ENCODE measurements at regions not wholly inside any gene's neighbourhood (a gene's known extent, or its start where the extent isn't known, plus 50 kb on each side); places are given as distances from the start of the nearest gene placed in this dataset.

DNA sequence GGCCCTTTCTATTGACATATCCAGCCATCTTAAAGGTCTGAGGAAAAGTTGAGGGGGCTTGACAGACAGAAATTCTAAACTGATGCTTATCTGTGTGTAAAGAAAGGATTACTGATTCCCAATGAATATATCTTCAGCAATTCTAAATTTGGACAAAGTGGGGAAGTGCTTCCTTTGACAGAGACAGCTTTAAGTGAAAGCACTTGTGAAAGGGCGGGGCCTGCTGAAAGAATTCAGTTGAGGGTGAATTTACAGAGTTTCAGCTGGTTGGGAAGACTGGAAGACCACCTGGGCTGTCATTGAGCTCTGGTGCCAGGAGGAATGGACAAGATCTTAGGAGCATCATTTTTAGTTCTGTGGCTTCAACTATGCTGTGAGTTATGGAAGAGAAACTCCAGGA lies 412.5 kb upstream of the OR4E1 start:
- Histone ChIP-seq H3K27me3 (ENCODE audit: control insufficient read depth, insufficient read depth, low read length) (no peaks in the 10 kb centered on the region), H3K27ac (ENCODE audit: low read depth, low read length) (no peak overlapping the region), H3K9me3 (ENCODE audit: control insufficient read depth, insufficient read depth, low read length) (no peaks in the 10 kb centered on the region), H3K4me3 (ENCODE audit: low read depth, low read length) (no peak overlapping the region)
- TF ChIP-seq, protein P1, sequence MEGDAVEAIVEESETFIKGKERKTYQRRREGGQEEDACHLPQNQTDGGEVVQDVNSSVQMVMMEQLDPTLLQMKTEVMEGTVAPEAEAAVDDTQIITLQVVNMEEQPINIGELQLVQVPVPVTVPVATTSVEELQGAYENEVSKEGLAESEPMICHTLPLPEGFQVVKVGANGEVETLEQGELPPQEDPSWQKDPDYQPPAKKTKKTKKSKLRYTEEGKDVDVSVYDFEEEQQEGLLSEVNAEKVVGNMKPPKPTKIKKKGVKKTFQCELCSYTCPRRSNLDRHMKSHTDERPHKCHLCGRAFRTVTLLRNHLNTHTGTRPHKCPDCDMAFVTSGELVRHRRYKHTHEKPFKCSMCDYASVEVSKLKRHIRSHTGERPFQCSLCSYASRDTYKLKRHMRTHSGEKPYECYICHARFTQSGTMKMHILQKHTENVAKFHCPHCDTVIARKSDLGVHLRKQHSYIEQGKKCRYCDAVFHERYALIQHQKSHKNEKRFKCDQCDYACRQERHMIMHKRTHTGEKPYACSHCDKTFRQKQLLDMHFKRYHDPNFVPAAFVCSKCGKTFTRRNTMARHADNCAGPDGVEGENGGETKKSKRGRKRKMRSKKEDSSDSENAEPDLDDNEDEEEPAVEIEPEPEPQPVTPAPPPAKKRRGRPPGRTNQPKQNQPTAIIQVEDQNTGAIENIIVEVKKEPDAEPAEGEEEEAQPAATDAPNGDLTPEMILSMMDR (IDR thresholded peaks at IDR 0.05; ENCODE audit: low read depth, low read length): no peak
- CTCF ChIA-PET: interaction anchor here (0.9 to 1.5 kb wide), 2 partner anchors 12 to 26 kb away, joined by 3 to 5 read pairs; no protein-coding TSS in a partner anchor
- POLR2A ChIA-PET: no interaction called here
- no peak for DNase-seq (ENCODE audit: low read depth, low spot score)

DNA sequence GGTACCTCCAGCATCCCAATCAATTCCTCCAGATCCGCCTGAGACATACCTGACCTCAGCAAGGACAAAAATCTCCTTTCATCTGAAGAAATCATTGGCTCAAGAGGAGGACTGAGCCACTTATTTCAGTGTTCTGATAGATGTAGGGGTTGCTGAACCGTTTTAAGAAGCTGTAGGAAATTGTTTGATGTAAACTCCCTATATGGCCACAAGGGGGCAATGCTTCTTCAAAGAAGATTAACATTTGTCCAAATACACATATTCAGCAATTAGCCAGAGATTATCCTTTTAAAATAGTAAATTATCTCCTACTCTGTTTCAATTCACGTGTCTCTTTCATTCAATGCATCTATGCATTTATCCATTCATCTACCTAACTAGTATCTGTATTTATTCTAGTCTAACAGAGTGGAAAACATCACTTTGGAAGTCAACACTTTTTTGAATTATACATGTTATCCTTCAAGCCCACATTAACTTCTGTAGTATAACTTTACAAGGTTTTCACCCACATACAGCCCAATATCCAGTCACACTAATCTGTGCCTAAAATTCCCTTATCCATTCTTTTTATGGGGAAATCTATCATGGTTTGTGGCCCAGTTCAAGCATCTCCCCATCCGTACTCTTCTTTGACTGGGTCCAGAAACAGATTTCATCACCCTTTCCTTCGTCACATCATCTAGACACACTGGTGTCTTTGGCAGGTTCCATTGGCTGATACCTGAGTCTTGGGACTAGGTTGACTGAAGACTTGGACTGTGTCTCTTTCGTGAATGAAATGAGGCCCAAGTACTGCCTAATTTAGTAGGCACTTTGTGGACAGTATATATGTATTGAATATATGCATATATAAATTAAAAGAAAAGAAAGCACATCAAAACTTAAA lies 411.0 kb upstream of the OR4E1 start:
- H3K27ac ChIP-seq (ENCODE audit: low read depth, low read length): no peak overlapping the region
- no peaks in the 10 kb centered on the region for H3K27me3 ChIP-seq (ENCODE audit: control insufficient read depth, insufficient read depth, low read length)
- H3K9me3 ChIP-seq (ENCODE audit: control insufficient read depth, insufficient read depth, low read length): no peaks in the 10 kb centered on the region
- POLR2A ChIA-PET: no interaction called here
- no peak overlapping the region for H3K4me3 ChIP-seq (ENCODE audit: low read depth, low read length)
- CTCF ChIA-PET: interaction anchor here (0.6 to 1.6 kb wide), 5 partner anchors 13 to 137 kb away, joined by 3 to 6 read pairs (median 4); no protein-coding TSS in a partner anchor
- DNase-seq (ENCODE audit: low read depth, low spot score): peak; percentile 29
- TF ChIP-seq, protein P1 (IDR thresholded peaks at IDR 0.05; ENCODE audit: low read depth, low read length): peak; percentile 72

DNA sequence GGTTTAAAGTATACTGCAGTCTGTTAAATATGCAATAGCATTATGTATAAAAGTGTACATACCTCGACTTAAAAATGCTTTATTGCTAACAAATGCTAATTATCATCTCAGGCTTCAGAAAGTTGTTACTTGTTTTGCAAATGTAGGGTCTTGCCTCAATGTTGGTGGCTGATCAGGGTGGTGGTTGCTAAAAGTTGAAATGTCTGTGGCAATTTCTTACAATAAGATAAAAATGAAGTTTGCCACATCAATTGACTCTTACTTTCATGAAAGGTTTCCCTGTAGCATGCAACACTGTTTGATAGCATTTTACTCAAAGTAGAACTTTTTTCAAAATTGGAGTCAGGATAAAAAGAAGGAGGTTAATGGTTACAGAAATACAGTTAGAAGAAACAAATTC lies 407.7 kb upstream of the OR4E1 start:
- no peak for DNase-seq (ENCODE audit: low read depth, low spot score)
- no peak overlapping the region for H3K4me3 ChIP-seq (ENCODE audit: low read depth, low read length)
- H3K27ac ChIP-seq (ENCODE audit: low read depth, low read length): no peak overlapping the region
- no peaks in the 10 kb centered on the region for H3K27me3 ChIP-seq (ENCODE audit: control insufficient read depth, insufficient read depth, low read length)
- ChIA-PET POLR2A (no interaction called here), CTCF (no interaction called here)
- TF ChIP-seq, protein P1 (IDR thresholded peaks at IDR 0.05; ENCODE audit: low read depth, low read length): no peak
- H3K9me3 ChIP-seq (ENCODE audit: control insufficient read depth, insufficient read depth, low read length): no peaks in the 10 kb centered on the region

DNA sequence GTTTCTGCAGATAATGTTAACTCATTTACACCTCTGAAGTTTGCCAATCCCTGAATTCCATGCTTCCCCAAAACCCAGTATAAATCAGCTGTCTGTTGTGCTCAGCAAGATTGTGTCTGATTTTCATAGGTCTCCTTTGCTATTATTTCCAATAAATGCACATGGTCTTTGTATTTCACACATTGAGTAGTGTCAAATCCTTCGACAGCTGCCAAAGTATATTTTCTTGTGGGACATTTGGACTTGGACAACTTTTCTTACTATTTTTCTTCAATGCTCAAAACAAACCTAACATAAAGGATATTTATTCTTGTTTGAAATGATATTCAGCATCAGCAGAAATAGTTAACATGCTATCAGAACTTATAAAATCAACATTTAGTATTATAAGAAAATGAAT lies 406.1 kb upstream of the OR4E1 start:
- POLR2A ChIA-PET: no interaction called here
- no peak for DNase-seq (ENCODE audit: low read depth, low spot score)
- TF ChIP-seq, protein P1 (IDR thresholded peaks at IDR 0.05; ENCODE audit: low read depth, low read length): no peak
- no peaks in the 10 kb centered on the region for H3K9me3 ChIP-seq (ENCODE audit: control insufficient read depth, insufficient read depth, low read length)
- H3K27me3 ChIP-seq (ENCODE audit: control insufficient read depth, insufficient read depth, low read length): no peaks in the 10 kb centered on the region
- H3K27ac ChIP-seq (ENCODE audit: low read depth, low read length): no peak overlapping the region
- H3K4me3 ChIP-seq (ENCODE audit: low read depth, low read length): no peak overlapping the region
- CTCF ChIA-PET: no interaction called here

DNA sequence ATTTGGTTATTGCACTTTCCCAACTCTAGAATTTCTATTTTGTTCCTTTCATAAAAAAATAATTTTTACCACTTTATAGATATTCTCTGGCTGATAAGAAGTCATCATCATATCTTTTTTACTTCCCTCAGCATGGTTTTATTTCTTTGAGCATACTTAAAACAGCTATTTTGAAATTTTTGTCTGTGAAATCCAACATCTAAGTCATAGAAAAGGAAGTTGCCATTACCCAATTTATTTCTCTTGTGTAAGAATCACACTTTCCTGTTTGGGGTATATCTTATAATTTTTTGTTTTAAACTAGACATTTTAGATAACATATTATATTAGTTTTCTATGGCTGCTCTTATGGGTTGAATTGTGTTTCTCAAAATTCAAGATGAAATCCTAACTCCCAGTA lies 400.2 kb upstream of the OR4E1 start:
- TF ChIP-seq, protein P1 (IDR thresholded peaks at IDR 0.05; ENCODE audit: low read depth, low read length): no peak
- ChIA-PET CTCF (no interaction called here), POLR2A (no interaction called here)
- no peaks in the 10 kb centered on the region for H3K9me3 ChIP-seq (ENCODE audit: control insufficient read depth, insufficient read depth, low read length)
- no peak for DNase-seq (ENCODE audit: low read depth, low spot score)
- H3K4me3 ChIP-seq (ENCODE audit: low read depth, low read length): no peak overlapping the region
- H3K27me3 ChIP-seq (ENCODE audit: control insufficient read depth, insufficient read depth, low read length): no peaks in the 10 kb centered on the region
- no peak overlapping the region for H3K27ac ChIP-seq (ENCODE audit: low read depth, low read length)
